IPS-NIHi11 (cell line): ENCODE measurements at regions not wholly inside any gene's neighbourhood (a gene's known extent, or its start where the extent isn't known, plus 50 kb on each side); places are given as distances from the start of the nearest gene placed in this dataset.

Source experiments
- DNase-seq: peaks from one replicate; pipeline ENCODE4 v3.0.0; 2012; ENCODE audit warnings: mixed read lengths, low spot score

DNA sequence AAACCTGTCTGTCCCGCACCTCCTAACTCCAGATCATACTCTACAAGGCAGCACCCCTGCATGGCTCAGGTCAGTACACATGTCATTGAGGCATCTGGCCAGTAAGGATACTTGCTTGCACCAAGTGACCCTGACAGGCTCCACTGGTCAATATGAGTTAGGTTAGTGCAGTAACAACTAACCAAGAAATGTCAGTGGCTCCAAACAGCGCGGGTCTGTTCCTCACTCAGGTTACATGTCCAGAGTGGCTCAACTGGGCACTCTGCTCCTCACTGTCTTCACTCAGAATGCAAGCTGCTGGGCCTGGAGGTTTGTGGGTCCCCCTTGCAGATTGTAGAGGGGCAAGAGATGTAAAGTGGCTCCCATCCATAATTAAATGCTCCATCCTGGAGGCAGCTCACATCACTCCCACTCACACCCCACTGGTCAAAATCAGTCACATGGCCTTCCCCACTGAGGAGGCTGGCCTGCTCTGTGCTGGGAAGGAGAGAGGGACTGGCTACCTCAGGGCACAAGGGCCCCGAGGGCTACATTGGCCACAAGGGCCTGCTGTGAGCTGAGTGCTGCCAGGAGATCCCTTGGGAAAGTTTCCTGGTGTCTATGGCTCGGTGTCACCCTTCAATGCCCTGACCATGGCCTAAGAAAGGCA is 109.1 kb upstream of the GDF10 start:
- no peak for DNase-seq

- no peak for DNase-seq
Observed at GRCh38 chr10:47192273-47192672, 107.7 kb upstream of the GDF10 start.

DNA sequence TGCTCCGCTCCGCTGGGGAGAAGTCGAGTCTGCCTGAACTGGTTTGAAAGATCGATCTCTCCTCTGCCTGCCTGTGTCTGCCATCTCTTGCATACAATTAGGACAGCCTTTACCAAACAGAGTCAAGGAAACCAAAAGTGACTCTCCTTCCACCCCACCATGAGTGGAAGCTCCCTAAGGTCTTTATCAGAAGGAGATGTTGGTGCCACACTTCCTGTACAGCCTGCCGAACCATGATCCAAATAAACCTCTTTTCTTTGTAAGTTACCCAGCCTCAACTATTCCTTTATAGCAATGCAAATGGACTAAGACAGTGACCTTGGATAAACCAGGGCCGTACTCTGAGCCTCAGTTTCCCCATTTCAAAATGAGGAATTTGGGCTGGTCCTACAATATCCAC is 106.3 kb upstream of the GDF10 start:
- no peak for DNase-seq

- no peak for DNase-seq
Observed at GRCh38 chr10:47195274-47195885, 104.6 kb upstream of the GDF10 start.

DNA sequence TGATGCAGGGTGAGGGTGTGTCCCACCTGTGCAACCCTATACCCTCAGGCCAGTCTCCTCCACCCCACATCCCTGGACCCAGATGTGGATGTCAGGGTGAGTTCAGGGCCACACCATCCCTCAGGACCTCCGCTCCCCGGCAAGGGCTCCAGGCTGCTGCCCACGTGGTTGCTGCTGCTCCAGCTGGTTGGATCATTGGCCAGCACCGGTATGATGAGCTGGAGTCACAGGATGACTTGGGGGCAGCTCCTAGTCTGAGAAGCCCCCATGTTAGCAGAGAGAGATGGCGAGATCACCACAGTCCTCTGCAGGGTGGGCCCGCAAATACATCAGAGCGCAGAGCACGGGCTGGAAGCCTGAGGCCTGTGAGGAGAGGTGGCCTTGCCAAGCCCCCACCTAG is 103.3 kb upstream of the GDF10 start:
- DNase-seq: no peak

DNA sequence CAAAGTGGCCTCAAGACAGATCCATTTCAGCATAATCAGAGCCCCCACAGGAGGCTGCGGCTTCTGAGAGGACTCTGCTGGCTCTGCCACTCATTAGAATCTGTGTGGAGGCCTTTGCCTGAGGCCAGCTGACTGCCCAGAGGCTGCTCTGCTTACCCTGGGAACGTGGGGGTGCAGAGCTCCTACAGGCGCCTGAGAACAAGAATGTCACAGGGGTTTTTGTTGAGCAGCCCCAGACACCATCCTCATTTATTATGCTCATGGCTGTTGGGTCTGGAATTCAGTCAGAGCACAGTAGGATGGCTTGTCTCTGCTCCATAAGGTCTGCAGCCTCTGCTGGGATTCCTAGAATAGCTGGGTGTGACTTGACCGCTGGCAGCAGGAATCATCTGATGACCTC is 101.8 kb upstream of the GDF10 start:
- DNase-seq: no peak

GRCh38 chr10:47205192-47205591 is 94.8 kb upstream of the GDF10 start:
- DNase-seq: no peak

- no peak for DNase-seq
Observed at GRCh38 chr10:47206449-47207280, 93.3 kb upstream of the GDF10 start.

GRCh38 chr10:47207281-47207615 is 92.7 kb upstream of the GDF10 start:
- DNase-seq: no peak

DNA sequence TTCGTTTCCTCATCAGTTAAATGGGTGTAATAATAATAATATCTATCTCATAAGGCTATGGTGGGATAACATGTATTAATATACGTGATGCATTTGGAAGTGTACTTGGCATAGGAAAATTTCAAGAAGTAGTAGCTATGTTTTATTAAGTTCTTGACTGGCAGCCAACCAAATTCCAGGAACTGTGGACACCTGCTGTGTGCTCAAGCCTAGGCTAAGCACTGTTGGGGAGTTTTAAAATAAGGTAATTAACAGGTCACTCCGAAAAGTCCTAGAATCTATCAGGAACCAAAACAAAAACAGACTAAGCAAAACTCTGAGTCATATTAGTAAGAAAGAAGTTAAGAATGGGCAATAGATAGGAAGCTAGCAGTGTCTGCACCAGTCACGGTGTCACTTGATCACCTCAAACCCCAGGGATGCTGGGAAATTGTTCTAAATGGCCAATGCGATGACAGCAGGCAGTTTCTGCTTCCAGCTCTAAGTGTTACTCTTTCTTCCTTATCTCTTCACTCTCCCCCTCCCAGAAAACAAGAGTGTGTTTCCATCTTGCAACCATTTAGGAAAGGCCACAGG is 92.0 kb upstream of the GDF10 start:
- DNase-seq: no peak

GRCh38 chr10:47209466-47209865 is 90.5 kb upstream of the GDF10 start:
- DNase-seq: no peak

DNA sequence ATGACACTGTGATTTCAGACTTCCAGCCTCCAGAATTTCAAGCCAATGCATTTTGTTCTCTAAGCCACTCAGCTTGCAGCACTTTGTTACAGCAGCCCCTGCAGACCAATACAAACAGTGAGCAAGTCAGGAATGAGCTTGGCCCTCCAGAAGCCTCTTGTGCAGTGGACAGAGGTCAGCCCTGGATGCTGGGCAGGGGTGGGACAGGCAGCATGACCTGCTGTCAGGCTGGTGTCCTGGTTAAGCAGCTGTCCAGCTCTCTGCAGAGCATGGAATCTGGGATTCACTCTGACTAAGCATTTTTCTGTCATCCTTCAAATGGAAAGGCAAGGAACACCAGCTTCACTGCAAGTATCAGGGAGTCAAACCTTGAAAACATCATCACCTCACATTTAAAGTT is 85.5 kb upstream of the GDF10 start:
- no peak for DNase-seq

- no peak for DNase-seq
Observed at GRCh38 chr10:47217113-47217512, 82.9 kb upstream of the GDF10 start.

DNA sequence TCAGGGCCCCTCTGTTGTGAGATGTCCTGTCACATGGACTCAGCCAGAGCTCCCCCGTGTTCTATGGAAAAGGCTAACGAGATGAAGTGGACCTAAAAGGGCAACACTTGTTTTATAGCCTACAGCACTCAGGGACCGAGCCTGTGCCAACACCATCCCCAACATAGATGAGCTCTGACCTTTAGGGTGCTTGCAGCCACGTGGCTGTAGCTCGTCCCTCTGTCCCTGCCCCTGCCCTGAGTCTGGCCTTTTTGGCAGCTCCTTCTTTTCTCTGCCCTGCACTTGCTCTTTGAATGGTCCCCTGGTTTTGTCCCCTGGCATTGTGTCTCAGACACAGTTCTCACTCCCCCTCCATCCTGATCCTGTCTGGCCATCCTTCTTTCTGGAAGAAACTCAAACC is 81.2 kb upstream of the GDF10 start:
- DNase-seq: no peak

- no peak for DNase-seq
Observed at GRCh38 chr10:47222461-47222860, 77.5 kb upstream of the GDF10 start.

DNA sequence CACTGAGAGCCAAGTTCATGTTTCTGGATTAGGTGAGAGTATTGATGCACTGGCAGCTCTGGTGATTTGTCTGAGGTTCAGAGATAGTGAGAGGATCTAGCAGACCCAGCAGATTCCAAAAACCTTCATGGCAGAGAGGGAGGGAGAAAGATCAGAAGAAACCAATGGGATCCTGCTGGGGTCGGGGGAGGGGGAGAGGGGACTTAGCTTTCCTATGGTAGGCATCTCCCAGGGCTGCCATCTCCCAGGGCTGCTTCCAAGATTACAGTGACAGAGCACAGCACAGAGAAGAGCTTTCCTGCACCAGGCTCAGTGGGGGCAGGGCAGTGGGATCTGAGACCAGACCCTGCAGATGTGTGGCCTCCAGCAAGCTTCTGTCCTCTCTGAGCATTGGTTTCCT is 76.8 kb upstream of the GDF10 start:
- no peak for DNase-seq

- DNase-seq: no peak
Observed at GRCh38 chr10:47224546-47225218, 75.3 kb upstream of the GDF10 start.

- no peak for DNase-seq
Observed at GRCh38 chr10:47225219-47225927, 74.6 kb upstream of the GDF10 start.

DNA sequence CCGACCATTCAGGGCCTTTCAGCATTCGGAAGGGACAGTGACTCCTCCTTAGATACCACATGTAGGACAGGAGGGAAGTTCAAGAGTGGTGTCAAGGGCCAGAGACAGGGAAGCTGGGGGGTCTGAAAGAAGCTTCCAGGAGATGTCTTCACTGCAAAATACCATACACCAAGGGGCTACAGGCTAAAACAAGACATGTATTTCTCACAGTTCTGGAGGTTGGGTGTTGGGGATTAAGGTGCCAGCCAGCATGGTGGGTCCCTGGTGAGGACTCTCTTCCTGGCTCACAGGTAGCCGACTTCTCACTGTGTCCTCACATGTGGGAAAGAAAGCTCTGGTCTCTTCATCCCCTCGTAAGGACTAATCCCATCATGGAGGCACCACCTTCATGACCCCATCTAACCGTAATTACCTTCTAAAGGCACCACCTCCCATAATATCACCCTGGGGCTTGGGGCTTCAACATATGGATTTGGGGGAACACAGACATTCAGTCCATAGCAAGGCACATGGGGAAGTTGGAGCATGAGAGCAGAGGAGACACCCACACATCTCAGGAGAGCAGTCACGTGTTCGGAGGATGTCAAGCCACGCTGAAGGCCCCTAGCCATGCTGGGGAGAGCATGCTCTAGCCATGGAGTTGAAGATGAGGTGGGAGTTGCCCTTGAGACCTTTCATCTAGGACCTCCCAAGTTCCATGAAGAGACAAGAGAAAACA is 73.9 kb upstream of the GDF10 start:
- no peak for DNase-seq

DNA sequence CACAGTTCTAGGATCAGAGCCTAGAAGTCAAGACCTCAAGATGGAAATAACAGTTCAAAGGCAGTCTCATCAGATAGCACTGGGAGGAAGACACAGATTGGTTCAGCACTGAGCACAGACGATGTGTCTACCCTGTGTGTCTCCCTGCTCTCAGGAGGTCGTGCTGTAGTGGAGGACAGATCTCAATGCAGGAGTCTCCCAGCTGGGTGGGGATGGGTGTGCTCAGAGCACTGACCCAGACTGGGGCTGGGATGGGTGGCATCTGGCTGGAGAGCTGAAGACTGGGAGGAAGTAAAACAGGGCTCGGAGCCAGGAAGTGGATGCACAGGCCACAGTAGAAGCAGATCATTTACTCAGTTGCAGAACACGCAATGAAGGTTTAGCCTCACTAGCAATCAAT is 69.5 kb upstream of the GDF10 start:
- no peak for DNase-seq

- DNase-seq: no peak
Observed at GRCh38 chr10:47230957-47231356, 69.0 kb upstream of the GDF10 start.
